ELF-1 (cell line): ENCODE measurements at regions not wholly inside any gene's neighbourhood (a gene's known extent, or its start where the extent isn't known, plus 50 kb on each side); places are given as distances from the start of the nearest gene placed in this dataset.

Experiments used
- DNase-seq: peaks from one replicate; pipeline ENCODE4 v3.0.0-alpha.2; 2016; ENCODE audit warnings: low read depth, low spot score

DNA sequence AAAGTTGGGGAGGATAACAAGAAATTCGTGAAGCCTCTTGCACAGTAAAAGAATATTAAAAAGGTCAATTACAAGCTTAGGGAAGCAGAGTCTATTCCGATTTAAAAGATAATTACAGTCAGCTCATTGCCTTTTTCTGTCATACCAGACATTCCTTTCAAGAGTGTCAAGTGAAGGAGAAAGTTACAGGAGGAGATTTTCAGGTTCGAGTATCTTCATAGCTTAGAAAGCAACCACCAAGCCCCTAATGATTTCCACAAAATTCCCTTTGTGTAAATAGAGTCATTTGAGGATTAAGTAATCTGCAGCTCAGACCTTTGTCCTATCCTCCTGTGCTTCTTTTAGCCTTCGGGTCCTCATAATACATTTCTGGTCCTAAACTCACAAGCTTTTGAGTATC is 414.9 kb downstream of the CDH2 start:
- DNase-seq: no peak

DNA sequence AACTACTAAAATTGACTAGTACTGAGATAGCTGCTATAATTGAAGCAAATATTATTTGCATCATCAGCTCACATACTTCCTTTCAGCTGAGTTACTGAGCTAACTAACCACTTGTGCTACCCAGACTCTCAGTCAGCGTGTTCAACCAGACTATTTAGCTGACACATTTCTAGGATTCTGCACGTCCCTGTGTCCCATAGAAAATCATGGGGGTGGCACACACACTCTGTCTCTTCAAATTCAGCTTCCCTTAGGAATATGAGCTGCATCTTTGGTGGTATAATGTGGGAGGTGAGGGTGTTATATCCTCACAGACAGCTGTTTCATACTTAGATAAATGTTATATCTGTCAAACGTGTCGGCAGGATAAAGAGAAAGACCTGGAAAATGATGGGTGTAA is 424.0 kb downstream of the CDH2 start:
- DNase-seq: no peak

DNA sequence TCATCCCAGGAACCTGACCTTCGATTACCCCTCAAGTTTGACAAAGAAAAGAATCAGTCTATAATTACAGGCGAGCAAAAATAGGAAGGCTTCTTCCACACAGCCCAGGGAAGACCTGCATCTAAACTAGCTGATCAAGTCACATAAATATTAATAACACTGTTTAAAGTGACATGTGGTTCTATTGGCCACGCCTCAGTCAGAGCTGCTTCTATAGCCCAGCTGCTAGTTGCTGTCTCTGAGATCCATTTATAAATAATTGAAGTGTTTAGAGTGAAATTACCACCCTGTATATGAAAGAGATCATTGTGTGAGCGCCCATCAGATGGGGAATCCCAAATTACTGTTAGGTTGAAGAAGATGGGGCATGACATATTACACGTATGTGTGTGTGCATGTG is 426.0 kb downstream of the CDH2 start:
- no peak for DNase-seq

DNA sequence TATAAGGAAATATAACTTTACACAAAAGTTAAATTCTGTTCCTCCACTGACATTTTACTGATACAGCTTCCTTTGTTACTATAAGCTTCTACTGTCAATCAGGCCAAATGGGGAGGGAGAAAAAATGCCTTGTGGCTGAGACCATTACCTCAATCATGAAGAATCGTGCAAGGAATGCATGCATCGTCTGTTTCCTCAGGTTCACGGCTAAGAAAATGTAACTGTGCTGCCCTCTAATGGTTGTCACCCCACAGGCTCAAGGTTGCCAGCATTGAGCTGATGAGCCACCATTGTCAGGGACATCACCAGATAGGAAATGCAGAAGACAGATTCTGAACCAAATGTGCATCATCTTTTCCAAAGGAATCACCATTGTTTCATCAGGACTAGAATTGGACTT is 426.9 kb downstream of the CDH2 start:
- DNase-seq: peak; percentile 69

DNA sequence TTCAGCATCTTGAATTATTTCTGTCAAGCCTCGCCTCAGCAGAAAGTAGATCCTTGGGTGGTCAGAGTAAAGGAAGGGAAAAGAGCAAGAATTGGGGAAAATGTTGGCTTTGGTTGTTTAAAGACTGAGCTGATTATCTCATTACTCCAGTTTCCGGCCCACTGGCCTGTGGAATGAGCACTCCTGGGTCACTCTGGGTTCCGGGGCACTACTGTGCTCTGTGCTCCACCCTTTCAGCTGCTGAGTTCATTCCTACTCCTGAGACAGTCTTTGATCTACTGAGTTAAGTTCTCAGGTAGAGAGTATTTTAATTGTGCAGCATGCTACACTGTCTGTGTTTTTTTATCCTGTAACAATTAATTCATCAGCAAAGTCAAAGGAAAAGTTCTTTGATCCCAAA is 427.7 kb downstream of the CDH2 start:
- DNase-seq: no peak

DNA sequence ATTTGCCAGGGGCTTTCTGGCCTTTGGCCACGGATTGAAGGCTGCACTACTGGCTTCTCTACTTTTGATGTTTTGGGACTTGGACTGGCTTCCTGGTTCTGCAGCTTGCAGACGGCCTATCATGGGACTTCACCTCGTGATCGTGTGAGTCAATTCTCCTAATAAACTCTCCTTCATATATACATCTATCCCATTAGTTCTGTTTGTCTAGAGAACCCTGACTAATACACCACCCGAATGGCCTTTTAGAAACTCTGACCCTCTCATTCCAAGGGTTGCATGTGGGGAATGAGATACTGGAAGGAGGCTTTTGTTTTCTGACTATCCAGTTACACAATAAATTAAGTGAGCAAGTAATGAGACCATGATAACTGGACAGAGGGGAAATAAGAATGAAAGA is 430.7 kb downstream of the CDH2 start:
- DNase-seq: no peak

DNA sequence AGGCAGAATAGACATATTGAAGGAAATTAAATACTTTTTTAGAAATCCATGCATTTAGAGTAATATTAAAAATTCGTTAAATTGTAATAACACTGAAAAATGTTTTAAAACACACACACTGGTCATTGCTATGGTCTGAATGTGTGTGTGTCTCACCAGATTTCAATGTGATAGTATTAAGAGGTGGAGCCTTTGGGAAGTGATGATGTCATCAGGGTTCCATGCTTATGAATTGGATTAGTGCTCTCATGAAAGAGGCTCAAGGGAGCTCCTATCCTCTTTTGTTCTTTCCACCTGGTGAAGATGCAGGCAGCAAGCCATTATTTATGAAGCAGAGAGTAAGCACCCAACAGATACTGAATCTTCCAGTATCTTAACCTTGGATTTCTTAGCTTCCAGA is 441.8 kb downstream of the CDH2 start:
- no peak for DNase-seq

DNA sequence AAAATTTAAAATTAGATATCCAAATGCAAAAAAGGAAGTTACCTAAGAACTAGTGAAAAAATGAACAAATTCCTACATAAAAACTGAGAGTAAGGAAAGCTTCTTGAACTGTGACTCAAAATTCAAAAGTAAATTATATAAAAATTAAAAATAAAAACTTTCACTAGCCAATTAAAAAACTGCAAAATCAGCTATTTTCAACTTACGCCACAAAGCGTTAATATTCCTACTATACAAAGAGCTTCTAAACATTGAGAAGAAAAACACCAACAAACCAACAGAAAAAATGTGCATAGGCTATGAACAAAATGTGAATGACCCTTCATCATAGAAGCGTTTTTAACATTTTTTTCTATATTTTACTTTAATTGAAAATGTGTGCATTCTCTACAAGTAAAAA is 445.7 kb downstream of the CDH2 start:
- DNase-seq: no peak

DNA sequence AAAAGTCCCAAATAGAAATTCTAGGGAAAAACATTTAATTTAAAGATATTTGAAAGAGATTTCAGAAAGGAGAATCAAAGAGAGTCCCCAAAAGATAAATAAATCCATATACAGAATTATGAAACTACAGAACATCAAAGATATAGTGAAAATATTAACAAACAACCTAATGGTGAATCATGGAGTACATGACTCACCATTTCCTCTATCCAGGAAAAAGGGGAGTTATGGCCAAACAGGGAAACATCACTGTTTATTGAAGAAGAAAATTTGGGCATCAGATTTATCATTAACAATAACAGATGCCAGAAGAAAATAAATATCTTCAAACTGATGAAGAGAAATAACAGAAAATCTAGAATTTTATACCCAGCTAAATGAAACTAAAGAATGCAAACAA is 448.3 kb downstream of the CDH2 start:
- no peak for DNase-seq

DNA sequence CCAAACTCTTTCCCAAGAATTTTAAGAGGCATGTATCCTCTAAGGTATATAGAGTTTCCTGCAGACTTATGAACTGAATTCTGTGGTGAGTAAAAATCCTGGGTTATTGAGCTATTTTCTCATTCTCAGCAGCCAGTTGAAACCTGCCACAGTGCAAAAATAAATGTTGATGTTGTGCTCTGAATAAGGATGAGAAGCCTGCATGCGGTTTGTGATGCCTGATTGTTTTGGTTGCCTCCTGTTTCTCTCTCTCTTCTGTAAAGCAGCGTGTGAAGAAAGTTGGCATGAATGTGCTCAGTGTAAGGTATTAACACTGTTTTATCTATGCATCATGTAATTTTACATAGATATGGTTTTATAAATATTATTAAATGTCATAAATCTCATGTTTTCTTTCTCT is 452.6 kb downstream of the CDH2 start:
- no peak for DNase-seq

DNA sequence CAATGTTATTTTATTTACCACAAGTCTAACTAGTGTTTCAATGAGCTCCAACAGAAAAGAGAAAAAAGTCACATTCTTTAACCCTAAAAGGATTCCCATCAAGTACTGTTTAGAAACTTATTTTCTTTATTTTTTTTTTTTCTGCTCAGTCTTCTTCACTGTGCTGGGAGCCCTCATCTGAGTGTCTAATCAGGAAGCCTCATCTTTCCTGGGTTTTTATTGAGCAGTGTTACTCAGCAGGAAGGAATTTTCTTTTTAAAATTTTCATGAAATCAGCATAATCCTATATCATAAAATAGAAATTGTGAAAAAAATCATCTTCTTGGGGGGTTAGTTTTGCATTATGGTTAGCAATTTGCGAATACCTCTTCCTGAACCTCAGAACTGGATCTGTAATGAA is 453.8 kb downstream of the CDH2 start:
- no peak for DNase-seq

DNA sequence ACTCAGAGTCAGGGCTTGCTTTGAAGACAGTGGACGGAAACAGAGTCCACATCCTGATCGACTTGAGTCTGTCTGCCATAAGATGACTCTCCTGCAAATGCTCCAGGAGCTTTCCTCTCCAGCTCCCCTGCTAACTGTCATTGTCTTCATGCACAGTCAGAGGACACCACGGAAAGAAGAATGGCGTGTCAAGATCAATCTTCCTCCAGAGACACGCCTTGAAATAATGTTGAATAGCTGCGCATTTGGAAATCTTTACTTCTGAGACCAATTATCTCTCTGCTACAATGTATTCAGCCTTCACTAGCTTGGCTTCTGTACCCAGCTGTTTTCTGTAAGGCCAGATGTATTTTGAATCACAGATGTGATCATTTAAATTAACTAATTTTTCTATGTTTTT is 457.2 kb downstream of the CDH2 start:
- no peak for DNase-seq

DNA sequence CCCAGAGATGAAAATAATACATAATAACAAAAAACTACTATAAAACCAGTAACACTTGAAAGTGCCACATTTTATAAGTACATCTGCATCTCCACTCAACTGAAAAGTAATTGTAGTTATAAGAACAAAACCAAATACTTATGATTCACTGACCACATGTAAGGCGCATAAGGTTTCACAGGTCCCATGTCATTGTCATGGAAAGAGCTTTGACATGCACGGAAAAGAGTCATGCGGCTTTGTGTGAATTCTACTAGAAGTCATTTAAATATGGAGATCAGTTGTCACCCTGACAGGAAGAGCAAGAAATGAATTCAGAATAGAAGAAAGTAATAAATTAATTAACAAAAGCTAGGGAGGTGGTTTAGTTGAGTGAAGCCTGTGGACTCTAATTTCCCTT is 459.1 kb downstream of the CDH2 start:
- DNase-seq: no peak

DNA sequence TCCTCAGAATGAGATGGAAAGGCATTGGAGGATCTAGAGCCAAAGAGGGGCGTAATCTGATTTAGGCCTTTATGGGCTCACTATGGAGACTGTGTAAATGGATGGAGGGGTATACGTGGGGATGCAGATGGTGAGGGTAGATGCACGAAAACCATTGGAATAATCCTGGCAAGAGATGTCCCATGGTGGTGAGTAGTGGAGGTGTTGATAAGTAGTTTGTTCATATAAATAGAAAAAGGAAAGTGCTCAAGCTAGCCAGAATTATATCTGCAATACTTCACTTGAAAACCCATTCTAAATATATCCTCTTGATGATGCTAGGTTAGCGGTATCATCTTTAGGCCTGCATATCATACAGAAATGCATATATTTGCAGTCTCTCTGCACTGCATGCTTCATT is 459.7 kb downstream of the CDH2 start:
- DNase-seq: no peak

DNA sequence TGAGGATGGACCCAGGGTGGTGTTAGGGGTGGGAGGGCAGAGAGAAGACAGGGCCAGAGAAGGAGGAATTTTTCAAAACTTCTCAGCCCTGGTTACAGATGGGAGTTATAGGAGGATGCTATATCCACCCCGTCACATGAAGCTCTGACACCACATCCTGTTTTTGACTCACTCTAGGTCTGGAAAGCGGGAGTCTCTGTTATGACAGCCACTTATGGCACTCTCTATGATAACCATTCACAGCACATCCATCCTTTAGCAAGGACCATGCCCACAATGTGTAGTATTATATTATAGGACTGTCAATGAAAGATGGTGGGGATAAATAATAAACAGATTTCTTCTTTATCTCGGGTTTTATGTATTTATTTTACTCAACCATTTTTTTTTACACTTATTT is 461.2 kb downstream of the CDH2 start:
- no peak for DNase-seq

DNA sequence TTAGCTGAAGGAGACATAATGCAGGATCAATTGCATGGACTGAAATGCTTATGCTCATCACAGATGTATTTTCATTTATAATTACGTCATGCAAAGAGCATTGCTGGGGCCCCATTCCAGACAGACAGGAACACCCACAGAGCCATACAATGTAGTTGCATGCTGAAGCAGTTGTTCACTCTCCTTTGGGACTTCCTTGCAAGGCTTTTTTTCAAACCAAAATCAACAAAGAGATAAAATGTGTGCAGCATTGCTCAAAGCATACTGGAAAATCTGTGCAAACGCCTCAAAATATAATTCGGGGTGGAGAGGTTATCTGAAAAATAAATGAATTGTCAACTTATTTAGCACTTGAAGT is 463.2 kb downstream of the CDH2 start:
- DNase-seq: no peak

DNA sequence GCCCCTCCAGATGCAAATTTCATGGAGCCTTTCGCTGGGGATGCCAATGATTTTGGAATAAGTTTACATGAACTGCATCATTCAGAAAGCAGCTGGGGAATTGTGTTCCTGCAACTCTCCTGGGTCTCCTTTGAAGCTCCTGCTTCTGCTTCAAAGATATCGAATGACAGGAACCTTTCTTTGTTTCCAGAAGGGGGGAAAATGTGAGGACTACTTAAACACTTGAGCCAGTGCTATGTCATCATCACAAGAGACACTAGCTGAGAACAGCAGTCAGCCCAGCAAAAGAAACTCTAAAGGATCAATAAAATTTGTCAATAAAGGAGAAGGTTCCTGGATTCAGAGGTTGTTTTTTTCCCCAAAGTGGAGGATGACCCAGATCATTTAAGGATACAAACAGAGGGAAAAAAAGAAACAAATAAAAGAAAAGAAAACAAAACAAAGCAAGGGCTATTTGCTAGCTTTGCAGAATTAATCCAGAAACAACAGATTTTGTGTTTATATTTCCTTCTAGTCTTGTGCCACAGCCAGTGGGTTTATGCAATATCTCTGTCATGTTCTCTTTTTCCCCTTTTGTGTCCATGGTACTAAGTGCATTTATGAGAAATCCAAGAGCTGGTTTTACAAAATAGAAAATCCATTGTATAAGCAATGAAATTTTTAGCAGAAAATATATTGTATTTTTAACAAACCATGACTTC is 463.7 kb downstream of the CDH2 start:
- peak; percentile 44 for DNase-seq

DNA sequence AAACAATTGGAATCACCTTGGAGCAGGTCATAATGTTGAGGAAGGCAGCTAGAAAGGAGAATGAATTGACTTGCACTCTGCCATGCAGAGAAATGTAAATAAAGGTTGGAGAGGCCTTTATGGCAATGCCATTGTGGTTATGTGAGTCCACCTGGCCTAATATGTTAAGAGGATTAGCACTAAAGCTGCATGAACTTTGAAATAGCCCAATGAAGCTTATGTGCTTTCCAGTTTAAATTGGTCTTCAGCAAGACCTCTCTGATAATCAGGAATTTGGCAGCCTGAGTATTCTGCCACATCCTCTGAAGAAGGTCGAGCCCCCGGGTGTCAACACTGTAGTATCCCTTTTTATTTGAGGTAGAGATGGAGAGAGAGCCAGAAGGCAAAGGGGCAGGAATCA is 464.9 kb downstream of the CDH2 start:
- no peak for DNase-seq

DNA sequence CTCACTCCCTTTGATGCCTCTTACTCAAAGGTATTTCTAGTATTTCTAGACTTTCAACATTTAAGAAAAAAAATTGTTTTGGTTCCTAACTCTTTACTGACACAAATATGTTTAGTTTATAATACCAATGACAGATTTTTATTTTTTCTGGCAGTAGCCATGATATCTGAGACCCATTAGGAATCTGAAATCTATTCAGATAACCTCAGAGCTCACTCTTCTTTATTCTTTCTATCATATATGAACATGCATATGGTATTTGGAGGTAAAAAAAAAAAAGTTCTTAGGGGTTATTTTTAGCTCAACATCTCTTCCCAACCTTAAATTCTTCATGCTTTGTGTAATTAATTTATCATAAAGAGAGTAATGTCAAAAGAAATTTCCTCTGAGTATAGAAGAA is 465.5 kb downstream of the CDH2 start:
- DNase-seq: no peak

DNA sequence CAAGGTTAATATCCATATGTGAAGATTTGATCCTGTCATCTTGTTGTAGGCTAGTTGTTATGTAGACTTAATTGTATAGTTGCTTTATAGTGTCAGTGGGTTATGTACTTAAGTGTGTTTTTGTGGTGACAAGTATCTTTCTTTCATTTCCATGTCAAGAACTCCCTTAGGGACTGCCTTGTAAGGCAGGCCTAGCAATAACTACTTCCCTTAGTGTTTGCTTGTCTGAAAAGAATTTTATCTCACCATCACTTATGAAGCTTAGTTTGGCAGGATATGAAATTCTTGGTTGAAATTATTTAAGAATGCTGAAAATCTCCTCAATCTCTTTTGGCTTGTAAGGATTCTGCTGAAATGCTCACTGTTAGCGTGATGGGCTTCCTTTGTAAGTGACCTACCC is 467.6 kb downstream of the CDH2 start:
- DNase-seq: no peak

DNA sequence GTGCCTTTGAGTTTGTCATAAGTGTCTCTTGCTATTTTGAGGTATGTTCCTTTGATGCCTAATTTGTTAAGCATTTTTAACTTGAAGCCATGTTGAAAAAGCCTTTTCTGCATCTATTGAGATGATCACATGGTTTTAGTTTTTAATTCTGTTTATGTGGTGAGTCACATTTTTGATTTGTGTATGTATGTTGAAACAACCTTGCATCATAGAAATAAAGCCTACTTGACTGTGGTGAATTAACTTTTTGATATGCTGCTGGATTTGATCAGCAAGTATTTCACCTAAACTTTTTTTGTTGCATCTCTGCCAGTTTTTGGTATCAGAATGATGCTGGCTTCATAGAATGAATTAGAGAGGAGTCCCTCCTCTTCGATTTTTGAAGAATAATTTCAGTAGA is 469.7 kb downstream of the CDH2 start:
- no peak for DNase-seq

DNA sequence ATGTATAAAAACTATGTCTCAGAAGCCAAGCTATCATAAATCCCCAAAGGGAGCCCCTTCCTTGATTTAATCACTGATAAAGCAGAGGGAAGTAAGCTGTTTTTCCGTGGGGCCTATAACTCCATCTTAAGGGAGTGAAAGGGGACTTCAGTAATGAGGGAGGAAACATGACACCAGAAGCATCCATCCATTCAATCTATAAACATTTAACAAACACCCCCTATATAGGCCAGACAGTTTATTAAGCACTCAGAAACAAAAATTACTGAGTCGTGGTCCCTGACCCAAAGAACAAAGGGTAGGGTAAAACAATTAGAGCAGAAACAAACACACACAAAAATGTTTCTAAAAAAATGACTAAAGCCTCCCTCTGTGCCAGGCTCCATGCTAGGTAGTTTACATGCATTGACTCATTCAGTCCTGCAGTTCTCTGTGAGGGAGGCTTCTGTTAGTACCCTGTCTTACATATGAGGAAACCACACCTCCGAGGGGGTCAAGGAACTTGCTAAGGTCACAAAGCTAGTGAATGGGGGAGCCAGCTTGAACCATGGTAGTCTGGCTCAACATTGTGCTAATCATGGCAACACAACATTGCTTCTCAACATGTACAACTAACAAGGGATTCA is 472.1 kb downstream of the CDH2 start:
- DNase-seq: no peak

DNA sequence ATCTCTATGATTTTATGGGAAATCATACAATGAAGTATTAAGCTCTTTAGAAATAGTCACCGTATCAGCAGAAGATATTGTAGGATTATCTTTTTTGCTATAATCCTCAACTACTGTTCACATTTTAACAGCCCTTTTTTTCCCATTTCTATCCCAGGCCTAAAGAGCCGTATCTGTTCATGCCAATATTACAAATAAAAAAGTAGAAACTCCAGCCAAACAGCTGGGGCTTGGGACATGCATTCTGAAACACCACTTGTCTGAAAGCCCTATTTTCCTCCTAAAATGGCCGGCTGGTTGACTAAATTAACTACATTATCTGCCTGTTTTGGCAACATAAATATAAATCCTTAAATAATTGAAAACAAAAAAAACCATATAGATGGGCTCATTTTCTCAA is 477.8 kb downstream of the CDH2 start:
- no peak for DNase-seq

DNA sequence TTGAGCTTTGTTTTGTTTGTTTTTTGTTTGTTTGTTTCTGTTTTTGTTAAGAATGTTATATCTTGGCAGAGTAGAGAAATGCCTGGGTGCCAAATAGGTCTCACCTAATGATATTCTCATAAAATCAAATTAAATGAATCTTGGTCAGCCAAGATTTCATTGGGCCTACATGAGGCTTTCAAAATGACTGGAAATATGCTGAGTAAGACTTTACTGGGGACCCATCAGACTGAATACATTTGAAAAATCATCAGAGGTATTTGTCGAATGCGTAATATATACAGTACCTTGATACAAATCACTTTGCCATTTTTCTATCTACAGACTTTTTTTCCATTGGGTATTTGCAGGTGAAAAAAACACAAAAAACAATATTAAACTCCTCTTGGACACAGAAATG is 480.8 kb downstream of the CDH2 start:
- DNase-seq: no peak
